Suppressor macrophage treated with lipopolysaccharide for 1 hour (primary cell): ENCODE measurements at regions not wholly inside any gene's neighbourhood (a gene's known extent, or its start where the extent isn't known, plus 50 kb on each side); places are given as distances from the start of the nearest gene placed in this dataset.

Experiments
- DNase-seq, 3 donors: peaks; one replicate each; pipeline ENCODE4 v3.0.0-alpha.2; 2020 to 2022

DNA sequence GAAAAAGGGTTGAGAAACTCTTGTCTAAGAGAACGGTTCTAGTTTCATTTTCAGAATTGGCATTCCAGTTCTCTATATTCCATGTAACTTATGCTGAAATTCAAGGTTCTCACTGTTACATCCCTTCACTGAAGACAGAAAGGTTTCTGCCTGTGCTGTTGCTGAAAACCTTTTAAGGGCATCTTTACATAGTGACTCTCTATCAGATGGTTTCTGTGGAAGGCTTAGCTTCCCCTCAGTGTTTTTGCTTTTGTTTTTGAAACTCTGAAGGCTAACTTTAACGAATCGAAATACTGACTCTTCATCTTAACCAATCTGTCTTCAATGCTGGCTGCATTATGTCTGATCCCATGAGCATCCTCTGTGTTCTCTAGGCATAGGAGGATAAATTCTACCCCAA lies 1286.2 kb upstream of the EYS start:
- DNase-seq, result no peak

DNA sequence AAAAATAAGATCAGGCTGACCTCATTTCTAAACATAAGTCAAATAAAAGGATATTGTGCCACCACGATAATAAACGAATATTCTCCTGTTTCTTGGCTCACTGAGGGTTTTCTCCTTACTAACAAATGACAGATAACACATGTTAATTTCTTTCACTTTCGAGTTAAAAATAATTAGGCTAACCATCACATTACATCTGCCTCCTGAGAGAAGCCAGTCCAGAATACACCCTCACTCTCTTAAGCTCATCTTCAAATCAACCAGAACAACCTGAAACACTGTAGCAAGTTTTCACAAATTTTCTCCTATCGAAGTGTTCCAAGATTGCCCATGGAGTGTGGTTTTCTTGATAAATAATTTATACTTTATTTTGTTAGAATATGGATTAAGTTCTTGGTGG lies 1285.6 kb upstream of the EYS start:
- no peak for DNase-seq

DNA sequence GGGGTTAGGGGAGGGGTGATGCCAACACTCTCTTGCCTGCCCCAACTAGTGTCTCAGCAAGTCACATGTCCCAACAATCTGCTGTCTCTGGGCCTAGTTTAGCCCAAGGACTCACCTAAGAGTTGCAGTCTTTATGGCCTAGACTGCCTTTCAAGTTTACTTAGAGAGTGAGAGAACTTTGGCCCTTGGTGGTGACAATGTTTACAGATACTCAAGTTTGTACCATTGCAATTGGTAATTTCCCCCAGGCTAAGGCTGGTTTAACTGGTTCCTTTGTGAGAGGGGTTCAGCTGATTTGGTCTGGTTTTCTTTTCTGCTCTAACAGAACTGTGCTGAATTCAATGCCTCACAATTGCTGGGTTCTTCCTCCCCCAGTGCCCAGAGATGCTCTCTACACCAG lies 1279.9 kb upstream of the EYS start:
- no peak for DNase-seq

DNA sequence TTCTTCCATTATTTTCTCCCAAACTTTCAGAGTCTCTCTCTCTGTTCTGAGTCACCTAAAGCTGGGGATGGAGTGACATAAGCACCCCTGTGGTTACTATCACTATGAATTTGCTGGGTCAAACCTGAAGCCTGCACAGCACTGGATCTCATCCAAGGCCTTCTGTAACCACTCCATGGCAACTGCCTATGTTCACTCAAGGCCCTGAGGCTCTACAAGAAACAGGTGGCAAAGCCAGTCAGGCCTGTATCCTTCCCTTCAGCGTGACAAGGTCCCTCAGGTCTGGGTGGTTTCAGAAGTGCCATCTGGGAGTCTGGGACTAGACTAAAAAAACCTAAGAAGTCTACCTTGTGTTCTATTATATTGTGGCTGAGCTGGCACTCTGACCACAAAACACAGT lies 1278.8 kb upstream of the EYS start:
- DNase-seq, result no peak

DNA sequence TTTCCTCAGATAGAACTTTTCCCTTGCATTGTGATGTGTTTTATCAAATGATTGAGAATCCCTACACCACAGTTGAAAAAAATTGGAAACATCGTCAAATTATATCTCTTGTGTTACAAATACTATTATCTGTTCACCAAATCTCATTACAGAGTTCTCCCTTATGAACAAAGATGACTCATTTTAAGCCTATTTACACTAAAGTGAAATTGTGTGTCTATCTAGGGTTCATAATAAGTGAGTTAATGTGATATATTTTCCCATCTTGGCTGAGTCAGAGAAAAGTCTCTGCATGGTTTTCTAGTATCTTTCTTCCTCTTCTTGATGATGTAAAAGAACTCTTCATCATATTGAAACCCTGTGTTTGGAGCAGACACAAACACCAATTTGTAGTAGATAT lies 1263.3 kb upstream of the EYS start:
- no peak for DNase-seq

DNA sequence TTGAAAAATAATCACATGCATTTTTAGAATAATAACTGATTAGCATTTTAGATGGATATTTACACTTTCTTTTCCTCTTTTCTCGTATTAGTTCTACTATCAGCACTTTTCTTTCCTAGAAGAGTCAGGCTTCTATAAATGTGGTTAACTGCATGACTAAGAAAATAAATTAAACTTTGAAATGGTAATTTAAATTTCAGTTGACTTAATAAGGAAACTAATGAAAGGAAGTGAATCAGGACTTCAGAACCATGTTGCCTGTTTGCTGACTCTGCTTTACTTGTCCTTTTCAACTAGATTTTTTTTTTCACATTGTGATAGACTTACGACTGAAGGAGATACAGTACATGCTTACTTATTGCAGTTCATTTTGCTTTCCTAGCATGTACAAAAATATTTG lies 1258.2 kb upstream of the EYS start:
- DNase-seq, result no peak

DNA sequence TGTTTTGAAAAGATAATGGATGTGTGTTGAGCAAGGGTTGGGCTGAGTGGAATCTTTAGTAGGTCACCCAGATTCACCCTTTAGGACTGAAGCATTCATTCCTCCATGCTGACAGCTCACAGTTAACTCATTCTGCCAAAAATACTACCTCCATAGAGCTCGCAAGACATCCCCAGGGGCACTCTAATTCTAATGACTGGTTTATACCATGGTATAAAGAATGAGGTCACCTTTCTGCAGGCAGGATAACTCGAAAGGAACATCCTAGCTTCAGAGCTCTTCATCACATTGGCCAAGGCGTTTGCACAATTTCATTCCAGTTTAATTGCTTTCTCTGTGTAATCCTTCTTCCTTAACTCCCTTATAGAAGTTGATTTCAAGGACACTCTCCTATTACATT lies 1257.2 kb upstream of the EYS start:
- no peak for DNase-seq

DNA sequence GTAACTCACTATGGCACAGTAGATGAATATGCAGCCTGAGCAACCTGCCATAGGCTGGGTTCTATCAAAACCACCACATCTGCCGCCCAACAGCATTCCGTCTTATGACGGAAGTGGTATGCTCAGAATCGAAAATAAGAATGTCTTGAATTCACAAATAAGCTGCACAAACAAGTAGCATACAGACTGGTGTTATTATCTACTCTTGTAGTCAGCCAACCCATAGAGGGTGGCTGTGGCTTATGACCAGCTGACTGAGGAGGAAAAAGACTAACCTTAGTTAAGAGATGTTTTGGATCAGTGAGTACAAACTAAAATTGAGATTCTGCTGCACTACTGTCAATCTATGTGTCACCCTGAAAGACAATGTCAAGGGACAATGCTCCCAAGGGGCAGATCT lies 1255.1 kb upstream of the EYS start:
- DNase-seq, result no peak

DNA sequence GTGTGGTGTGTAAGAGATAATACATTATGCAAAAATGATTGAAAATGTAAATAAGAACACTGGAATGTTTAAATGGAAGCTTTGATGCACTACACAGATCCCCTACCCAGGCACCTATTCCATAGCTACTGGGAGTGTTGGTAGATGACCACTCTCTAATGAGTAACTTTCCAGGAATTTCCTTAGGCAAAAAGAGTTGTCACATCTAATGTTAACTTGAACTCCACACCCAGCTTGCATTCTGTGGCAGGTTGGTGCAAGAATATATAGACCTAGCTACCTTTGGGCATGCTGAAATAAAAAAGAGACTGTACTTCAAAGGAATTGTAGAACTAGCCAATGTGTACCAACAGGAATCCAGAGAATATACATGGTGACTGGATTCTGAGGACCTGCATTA lies 1254.2 kb upstream of the EYS start:
- DNase-seq, result no peak

DNA sequence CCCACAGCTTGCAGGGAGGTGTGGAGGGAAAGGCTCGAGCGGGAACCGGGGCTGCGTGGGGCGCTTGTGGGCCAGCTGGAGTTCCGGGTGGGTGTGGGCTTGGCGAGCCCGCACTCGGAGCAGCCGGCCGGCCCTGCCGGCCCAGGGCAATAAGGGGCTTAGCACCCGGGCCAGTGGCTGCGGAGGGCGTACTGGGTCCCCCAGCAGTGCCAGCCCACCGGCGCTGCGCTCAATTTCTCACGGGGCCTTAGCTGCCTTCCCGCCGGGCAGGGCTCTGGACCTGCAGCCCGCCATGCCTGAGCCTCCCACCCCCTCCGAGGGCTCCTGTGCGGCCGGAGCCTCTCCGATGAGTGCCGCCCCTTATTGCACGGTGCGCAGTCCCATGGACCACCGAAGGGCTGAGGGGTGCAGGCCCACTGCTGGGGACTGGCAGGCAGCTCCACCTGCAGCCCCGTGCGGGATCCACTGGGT lies 1242.2 kb upstream of the EYS start:
- no peak for DNase-seq

DNA sequence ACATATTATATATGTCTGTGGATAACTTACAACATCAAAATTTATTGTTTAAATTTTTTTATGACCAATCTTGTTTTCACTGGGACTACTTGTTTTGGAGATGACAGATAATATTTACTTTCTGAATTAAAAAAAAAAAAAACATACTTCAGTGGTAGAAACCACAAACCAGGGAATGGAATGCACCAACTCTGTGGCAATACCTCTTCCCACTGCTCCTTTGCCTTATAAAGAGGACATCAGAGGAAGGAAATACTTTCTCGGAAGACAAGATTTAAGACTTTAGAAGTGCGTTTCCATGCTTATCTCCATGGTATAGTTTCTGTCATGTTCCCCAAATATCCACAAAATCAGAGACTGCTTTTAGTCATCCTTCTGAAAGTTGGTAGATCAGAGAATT lies 1241.1 kb upstream of the EYS start:
- DNase-seq, result no peak

DNA sequence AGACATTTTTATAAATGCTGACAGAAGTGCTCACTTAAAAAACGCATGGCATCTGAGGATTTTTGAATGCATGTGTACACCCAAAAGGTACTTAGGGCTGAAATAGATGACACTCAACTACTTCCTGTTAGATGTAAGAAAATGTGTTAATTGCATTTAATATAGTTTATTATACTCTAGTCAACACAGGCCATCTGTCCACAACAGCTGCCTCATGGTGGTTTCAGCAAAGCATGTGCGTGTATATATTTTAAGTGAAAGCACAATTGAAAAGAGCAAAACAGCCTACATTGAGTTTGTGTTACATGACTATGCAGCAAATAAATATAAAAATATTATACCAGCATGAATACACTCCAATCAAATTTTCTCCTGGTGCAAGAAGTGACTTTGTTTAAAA lies 1233.0 kb upstream of the EYS start:
- DNase-seq, result no peak

DNA sequence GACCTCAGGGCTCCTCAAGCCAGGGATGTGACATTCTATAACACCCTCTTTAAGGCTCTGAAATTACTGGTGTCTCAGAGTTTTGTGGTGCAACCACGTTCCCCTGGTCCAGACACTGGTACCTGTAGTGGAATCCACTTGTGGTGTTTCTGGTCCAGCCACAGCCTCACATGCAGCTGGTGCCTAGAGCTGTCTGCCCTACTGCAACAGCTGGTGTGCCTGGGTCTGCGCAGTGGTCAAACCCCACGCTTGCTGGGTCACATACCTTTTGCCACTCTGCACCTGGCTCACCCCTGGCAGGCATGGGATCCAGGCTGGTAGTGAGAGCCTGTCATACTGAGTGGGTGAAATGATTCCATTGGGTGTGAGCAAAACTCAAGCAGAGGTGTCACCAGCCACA lies 1230.2 kb upstream of the EYS start:
- no peak for DNase-seq

DNA sequence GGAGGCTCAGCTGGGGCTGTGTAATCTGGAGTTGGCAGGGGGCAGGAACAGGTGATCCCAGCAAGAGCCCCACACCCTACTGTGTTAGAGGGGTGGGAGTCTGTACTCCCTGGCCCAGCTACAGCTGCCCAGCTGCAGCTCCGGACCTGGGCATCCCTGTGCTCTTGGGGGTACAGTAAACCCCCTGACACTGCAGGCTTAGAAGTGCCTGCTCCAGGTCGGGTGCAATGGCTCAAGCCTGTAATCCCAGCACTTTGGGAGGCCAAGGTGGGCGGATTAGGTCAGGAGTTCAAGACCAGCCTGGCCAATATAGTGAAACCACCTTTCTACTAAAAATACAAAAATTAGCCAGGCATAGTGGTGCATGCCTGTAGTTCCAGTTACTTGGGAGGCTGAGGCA lies 1228.6 kb upstream of the EYS start:
- DNase-seq, result no peak

DNA sequence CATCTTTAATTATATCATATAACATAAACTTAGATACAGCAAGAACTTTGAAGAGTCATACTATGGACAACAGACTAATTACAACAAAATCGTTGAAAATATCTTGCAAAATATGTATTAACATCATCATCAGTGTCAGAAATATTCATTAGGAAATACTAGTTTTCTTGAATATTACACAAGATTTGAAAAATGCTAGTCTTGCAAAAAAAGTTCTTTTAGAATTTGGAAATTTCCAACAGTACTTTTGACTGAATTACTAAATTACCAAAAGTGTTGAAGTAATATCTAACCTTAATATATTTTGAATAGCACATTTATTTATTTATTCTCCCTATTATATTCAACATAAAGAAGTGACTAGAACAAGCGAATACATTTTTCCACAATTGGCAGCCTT lies 1224.8 kb upstream of the EYS start:
- DNase-seq, result no peak

DNA sequence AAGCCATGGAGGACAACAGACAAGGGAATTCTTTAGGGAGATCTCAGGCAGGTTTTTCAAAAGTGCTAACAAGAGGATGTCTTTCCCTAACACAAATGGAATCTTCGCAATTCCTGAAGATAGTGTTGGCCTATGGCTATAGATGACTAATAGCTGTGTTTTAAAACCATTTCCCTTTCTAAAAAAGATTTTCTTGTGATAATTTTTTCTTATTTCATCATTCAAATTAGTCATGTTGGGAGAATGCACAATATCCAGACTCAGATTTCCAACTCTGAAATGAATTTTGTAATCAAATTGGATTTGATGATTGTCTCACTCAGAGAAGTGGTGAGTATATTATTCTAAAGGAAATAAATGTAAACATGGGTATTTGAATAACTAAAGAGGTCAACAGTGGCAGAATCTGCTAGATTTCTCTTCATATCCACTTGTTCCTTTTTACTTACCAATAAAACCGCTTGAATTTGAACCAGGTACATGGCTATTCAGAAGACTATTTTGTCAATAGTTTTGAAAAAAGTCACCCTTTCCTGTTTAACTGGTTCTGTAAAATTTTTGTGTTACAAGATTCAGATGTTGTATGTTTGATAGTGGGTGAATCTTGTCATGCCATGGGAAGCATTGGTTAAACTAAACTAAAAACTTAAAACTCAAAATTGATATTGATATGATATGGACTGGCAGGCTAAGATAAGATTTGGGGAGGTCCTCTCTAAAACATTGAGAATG lies 1223.7 kb upstream of the EYS start:
- DNase-seq, result no peak

DNA sequence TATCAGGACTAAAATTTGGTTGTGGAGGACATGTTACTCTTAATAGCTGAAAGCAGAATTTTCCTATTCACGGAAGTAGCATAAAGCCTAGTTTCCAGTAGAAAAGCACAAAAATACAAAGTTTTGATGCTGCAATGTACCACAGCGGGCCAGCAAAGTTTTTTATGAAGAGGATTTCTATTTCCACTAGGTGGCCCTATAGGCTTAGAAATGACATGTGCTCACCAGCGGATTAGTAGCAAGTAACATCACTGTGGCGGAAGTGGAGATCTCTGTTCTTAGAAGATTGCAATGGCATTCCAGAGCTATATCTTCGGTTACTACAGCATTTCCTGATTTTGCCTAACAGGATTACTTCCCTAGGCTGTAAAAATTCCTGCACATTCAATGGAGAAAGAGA lies 1219.0 kb upstream of the EYS start:
- no peak for DNase-seq

DNA sequence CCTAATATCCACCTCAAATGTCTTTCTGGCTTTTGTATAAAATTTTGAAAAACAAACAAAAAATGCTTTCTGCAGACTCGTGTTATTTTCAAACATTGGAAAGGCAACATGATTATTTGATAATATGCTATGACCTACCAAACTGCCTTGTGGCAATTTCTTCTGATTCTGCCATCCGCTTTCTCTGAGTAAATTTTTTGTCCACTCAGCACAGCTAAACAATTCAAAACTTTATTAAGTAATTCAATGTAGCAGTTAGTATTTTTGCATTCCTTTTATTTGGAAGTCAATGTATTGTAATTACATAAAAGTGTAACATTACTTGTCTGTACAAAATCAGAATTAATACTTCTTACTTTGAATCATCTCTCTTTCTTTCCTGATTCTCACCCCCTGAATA lies 1206.6 kb upstream of the EYS start:
- DNase-seq, result no peak

DNA sequence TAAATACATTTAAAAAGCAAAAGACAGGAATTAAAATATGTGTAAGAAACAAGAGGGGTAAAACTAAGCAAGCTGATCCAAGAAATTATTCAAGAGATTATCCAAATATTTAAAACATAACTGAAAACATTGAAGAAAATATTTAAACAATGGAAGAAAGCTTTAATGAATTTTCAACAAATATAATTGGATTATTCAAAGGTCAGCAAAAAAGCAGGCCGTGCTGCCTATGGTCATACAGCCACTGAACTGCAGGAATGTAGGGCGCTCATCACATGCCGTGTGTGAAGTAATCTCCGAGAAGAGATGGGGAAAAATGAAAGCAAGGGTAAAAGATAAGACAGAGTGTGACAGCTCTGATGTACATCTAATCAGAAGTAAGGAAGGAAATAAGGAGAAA lies 1195.4 kb upstream of the EYS start:
- no peak for DNase-seq

DNA sequence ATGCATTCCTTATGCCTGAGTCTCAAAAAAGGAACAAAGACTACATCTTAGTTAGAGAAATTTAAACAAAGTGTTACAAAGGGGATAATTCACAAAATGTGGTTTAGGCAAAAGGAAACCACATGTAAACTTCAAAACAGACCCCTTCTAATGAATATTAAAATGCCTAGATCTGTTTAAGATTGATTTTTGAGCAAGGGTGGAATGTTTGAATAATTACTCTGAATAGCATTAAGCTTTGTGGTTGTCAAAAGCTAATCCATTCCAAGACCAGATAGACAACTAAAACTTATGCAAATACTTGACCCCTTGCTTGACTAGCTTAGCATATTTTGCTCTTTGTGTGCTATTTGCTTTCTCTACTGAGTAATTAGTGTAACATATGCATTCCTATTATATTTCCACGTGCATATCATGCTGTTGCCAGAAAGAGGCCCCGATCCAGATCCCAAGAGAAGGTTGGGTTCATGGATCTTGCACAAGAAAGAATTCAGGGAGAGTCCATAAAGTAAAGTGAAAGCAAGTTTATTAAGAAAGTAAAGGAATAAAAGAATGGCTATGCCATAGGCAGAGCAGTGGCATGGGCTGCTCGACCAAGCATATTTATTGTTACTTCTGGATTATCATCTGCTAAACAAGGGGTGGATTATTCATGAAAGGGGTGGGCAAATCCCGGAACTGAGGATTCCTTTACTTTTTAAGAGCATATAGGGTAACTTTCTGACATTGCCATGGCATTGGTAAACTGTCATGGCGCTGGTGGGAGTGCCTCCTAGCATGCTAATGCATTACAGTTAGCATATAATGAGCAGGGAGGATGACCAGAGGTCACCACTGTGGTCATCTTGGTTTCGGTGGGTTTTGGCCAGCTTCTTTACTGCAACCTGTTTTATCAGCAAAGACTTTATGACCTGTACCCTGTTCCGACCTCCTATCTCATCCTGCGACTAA lies 1193.4 kb upstream of the EYS start:
- no peak for DNase-seq

DNA sequence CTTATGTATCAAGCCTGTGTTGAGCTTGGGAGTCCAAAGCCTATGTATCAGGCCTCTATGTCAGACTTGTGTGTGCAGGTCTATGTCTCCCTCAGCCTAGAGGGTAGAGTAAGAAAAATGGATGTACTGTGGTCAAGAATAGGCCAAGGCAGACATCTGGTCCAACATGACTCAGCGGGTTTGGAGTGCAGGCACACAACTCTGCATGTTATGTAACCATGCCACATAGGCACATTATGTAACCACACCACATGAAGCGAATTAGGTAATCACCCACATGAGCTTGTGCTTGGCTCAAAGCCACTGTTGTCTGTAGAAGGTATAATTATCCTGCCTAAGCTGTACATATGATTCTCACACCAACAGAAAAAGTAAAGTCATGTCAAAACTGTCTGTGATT lies 1190.5 kb upstream of the EYS start:
- DNase-seq, result peak in 1 of 3 donors; percentile 0

DNA sequence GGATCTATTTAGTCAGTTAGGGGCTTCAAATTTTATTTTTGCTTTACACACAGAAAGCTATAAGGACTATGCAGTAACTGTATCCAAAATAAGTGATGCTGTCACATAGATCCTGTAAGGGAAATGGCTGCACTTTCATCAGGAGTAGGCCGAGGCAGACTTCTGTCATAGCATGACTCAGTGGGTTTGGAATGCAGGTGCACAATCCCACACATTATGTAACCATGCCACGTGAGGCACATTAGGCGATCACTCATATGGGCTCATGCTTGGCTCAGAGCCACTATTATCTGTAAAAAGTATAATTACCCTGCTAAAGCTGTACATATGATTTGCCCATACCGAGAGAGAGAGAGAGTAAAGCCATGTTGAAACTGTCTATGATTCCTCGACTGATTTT lies 1189.4 kb upstream of the EYS start:
- DNase-seq, result no peak

DNA sequence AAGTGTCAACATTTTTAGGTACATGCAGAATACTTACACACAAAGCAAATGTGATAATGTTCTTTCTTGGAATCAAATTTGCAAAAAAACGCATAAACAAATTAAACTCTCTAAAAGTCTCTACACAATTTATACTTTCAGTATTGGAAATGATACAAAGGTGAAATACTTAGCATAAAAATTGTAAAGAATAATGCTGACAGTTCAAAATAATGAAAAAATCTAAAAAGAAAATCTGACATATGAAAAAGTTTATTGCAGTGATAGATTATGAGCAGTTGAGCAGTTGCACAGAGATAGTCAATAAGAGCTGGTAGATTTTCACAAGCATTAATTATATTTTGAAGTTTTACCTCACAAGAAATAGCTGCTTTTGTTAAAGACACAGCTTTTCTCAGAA lies 1176.4 kb upstream of the EYS start:
- no peak for DNase-seq

DNA sequence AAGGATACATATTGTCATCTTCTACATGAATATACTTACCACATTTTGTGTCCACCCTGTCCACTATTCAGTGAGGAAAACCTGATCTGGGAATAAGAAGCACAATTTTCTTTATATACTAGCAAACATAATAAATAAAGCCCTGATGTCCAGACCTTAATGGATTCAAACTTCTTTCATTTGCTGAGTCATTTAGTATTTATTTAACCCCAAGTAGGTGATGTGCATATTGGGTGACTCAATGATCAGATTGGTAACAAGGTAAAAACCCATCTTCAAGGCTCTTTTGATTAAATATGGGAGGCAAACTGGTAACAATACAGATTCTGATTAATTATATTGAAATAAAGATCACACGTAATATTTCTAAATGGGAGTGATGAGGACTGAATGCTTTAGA lies 1159.8 kb upstream of the EYS start:
- no peak for DNase-seq
